ENCODE measurements at regions not wholly inside any gene's neighbourhood (a gene's known extent, or its start where the extent isn't known, plus 50 kb on each side); places are given as distances from the start of the nearest gene placed in this dataset.

- TF ChIP-seq CTCF (conservative IDR thresholded peaks at IDR 0.05 in 1 of 2, IDR thresholded peaks at IDR 0.05 in 1 of 2; ENCODE audit: low read depth in 1 of 2, low read length in 2 of 2): no peak
- no peak for TF ChIP-seq EZH2 (IDR thresholded peaks at IDR 0.05; ENCODE audit: low read length, missing control alignments)
These were observed 591.5 kb downstream of the ZNF385D start for GRCh38 chr3:21159543-21159906.

All from fibroblast of lung (primary cell).